ENCODE measurements at regions not wholly inside any gene's neighbourhood (a gene's known extent, or its start where the extent isn't known, plus 50 kb on each side); places are given as distances from the start of the nearest gene placed in this dataset.
"Not testable (repeated sequence)": the region's sequence is repeated elsewhere in the genome, so short reads cannot be mapped to it uniquely, and the experiment has no call there.

- H3K4me1 ChIP-seq (ENCODE audit: control insufficient read depth, insufficient read depth, low read length, poor library complexity, severe bottlenecking); H3K4me3 ChIP-seq (ENCODE audit: extremely low read depth, insufficient read depth, low read length, poor library complexity, severe bottlenecking); H3K36me3 ChIP-seq (ENCODE audit: control insufficient read depth, insufficient read depth, low read length); H3K9me3 ChIP-seq (ENCODE audit: control insufficient read depth, low read length); H3K27ac ChIP-seq (ENCODE audit: low read depth, low read length, severe bottlenecking): not testable (repeated sequence)
- WGBS, 2 experiments (ENCODE audit: insufficient coverage in 2 of 2) = 38 to 43% methylated on average over 5 to 9 of the region's 24 CpGs
These were observed 198.9 kb upstream of the ECI2 start for GRCh38 chr6:4334158-4334740.

- Histone ChIP-seq H3K9me3 (ENCODE audit: control insufficient read depth, low read length) (no peaks in the 10 kb centered on the region), H3K4me1 (ENCODE audit: control insufficient read depth, insufficient read depth, low read length, poor library complexity, severe bottlenecking) (no peaks in the 10 kb centered on the region), H3K27ac (ENCODE audit: low read depth, low read length, severe bottlenecking) (no peak overlapping the region), H3K36me3 (ENCODE audit: control insufficient read depth, insufficient read depth, low read length) (no peaks in the 10 kb centered on the region), H3K4me3 (ENCODE audit: extremely low read depth, insufficient read depth, low read length, poor library complexity, severe bottlenecking) (no peak overlapping the region)
- no CpG with 5 or more reads among the region's 1 CpG for WGBS, 2 experiments (ENCODE audit: insufficient coverage in 2 of 2)
These were observed 192.5 kb upstream of the ECI2 start for GRCh38 chr6:4327841-4328240.

- Histone ChIP-seq H3K9me3 (ENCODE audit: control insufficient read depth, low read length) (no peaks in the 10 kb centered on the region), H3K27ac (ENCODE audit: low read depth, low read length, severe bottlenecking) (no peak overlapping the region), H3K36me3 (ENCODE audit: control insufficient read depth, insufficient read depth, low read length) (no peaks in the 10 kb centered on the region), H3K4me3 (ENCODE audit: extremely low read depth, insufficient read depth, low read length, poor library complexity, severe bottlenecking) (no peak overlapping the region), H3K4me1 (ENCODE audit: control insufficient read depth, insufficient read depth, low read length, poor library complexity, severe bottlenecking) (peaks cover 12% of the 10 kb centered on the region)
These were observed 189.4 kb upstream of the ECI2 start for GRCh38 chr6:4324746-4325145.

GRCh38 chr6:4323322-4323721 lies 187.9 kb upstream of the ECI2 start:
- Histone ChIP-seq H3K27ac (ENCODE audit: low read depth, low read length, severe bottlenecking) (no peak overlapping the region), H3K4me1 (ENCODE audit: control insufficient read depth, insufficient read depth, low read length, poor library complexity, severe bottlenecking) (peaks cover 17% of the 10 kb centered on the region), H3K4me3 (ENCODE audit: extremely low read depth, insufficient read depth, low read length, poor library complexity, severe bottlenecking) (no peak overlapping the region), H3K36me3 (ENCODE audit: control insufficient read depth, insufficient read depth, low read length) (no peaks in the 10 kb centered on the region), H3K9me3 (ENCODE audit: control insufficient read depth, low read length) (no peaks in the 10 kb centered on the region)
- 100% methylated on average over 1 to 2 of the region's 2 CpGs for WGBS, 2 experiments (ENCODE audit: insufficient coverage in 2 of 2)

GRCh38 chr6:4322846-4323309 lies 187.5 kb upstream of the ECI2 start:
- Histone ChIP-seq H3K4me3 (ENCODE audit: extremely low read depth, insufficient read depth, low read length, poor library complexity, severe bottlenecking) (no peak overlapping the region), H3K36me3 (ENCODE audit: control insufficient read depth, insufficient read depth, low read length) (no peaks in the 10 kb centered on the region), H3K9me3 (ENCODE audit: control insufficient read depth, low read length) (no peaks in the 10 kb centered on the region), H3K4me1 (ENCODE audit: control insufficient read depth, insufficient read depth, low read length, poor library complexity, severe bottlenecking) (peaks cover 17% of the 10 kb centered on the region), H3K27ac (ENCODE audit: low read depth, low read length, severe bottlenecking) (no peak overlapping the region)
- WGBS, 2 experiments (ENCODE audit: insufficient coverage in 2 of 2) = 80 to 100% methylated on average over 1 of the region's 1 CpG

- 95% methylated on average over 4 to 6 of the region's 6 CpGs for WGBS, 2 experiments (ENCODE audit: insufficient coverage in 2 of 2)
- Histone ChIP-seq H3K27ac (ENCODE audit: low read depth, low read length, severe bottlenecking) (no peak overlapping the region), H3K9me3 (ENCODE audit: control insufficient read depth, low read length) (no peaks in the 10 kb centered on the region), H3K4me3 (ENCODE audit: extremely low read depth, insufficient read depth, low read length, poor library complexity, severe bottlenecking) (no peak overlapping the region), H3K36me3 (ENCODE audit: control insufficient read depth, insufficient read depth, low read length) (no peaks in the 10 kb centered on the region), H3K4me1 (ENCODE audit: control insufficient read depth, insufficient read depth, low read length, poor library complexity, severe bottlenecking) (peaks cover 17% of the 10 kb centered on the region)
These were observed 186.9 kb upstream of the ECI2 start for GRCh38 chr6:4322134-4322845.

- Histone ChIP-seq H3K36me3 (ENCODE audit: control insufficient read depth, insufficient read depth, low read length) (no peaks in the 10 kb centered on the region), H3K9me3 (ENCODE audit: control insufficient read depth, low read length) (peaks cover 1% of the 10 kb centered on the region), H3K27ac (ENCODE audit: low read depth, low read length, severe bottlenecking) (peak overlapping the region; percentile 80), H3K4me3 (ENCODE audit: extremely low read depth, insufficient read depth, low read length, poor library complexity, severe bottlenecking) (no peak overlapping the region), H3K4me1 (ENCODE audit: control insufficient read depth, insufficient read depth, low read length, poor library complexity, severe bottlenecking) (peaks cover 23% of the 10 kb centered on the region)
- no CpG with 5 or more reads among the region's 1 CpG for WGBS, 2 experiments (ENCODE audit: insufficient coverage in 2 of 2)
These were observed 185.5 kb upstream of the ECI2 start for GRCh38 chr6:4320860-4321259.

GRCh38 chr6:4319981-4320683 lies 184.8 kb upstream of the ECI2 start:
- 54 to 90% methylated on average over 1 to 3 of the region's 4 CpGs for WGBS, 2 experiments (ENCODE audit: insufficient coverage in 2 of 2)
- peaks cover 4% of the 10 kb centered on the region for H3K9me3 ChIP-seq (ENCODE audit: control insufficient read depth, low read length)
- H3K27ac ChIP-seq (ENCODE audit: low read depth, low read length, severe bottlenecking) = peak overlapping the region; percentile 80
- peaks cover 23% of the 10 kb centered on the region for H3K4me1 ChIP-seq (ENCODE audit: control insufficient read depth, insufficient read depth, low read length, poor library complexity, severe bottlenecking)
- H3K4me3 ChIP-seq (ENCODE audit: extremely low read depth, insufficient read depth, low read length, poor library complexity, severe bottlenecking) = no peak overlapping the region
- H3K36me3 ChIP-seq (ENCODE audit: control insufficient read depth, insufficient read depth, low read length) = no peaks in the 10 kb centered on the region

- no peaks in the 10 kb centered on the region for H3K36me3 ChIP-seq (ENCODE audit: control insufficient read depth, insufficient read depth, low read length)
- H3K4me3 ChIP-seq (ENCODE audit: extremely low read depth, insufficient read depth, low read length, poor library complexity, severe bottlenecking) = no peak overlapping the region
- no peak overlapping the region for H3K27ac ChIP-seq (ENCODE audit: low read depth, low read length, severe bottlenecking)
- peaks cover 26% of the 10 kb centered on the region for H3K4me1 ChIP-seq (ENCODE audit: control insufficient read depth, insufficient read depth, low read length, poor library complexity, severe bottlenecking)
- H3K9me3 ChIP-seq (ENCODE audit: control insufficient read depth, low read length) = peaks cover 4% of the 10 kb centered on the region
- 100% methylated on average over 2 of the region's 2 CpGs for WGBS, 2 experiments (ENCODE audit: insufficient coverage in 2 of 2)
These were observed 182.9 kb upstream of the ECI2 start for GRCh38 chr6:4318321-4318720.

GRCh38 chr6:4316867-4317400 lies 181.6 kb upstream of the ECI2 start:
- 52 to 68% methylated on average over 4 to 5 of the region's 9 CpGs for WGBS, 2 experiments (ENCODE audit: insufficient coverage in 2 of 2)
- H3K9me3 ChIP-seq (ENCODE audit: control insufficient read depth, low read length) = peaks cover 4% of the 10 kb centered on the region

More at GRCh38 chr6:4316867-4317400, 181.6 kb upstream of the ECI2 start:
- Histone ChIP-seq H3K4me3 (ENCODE audit: extremely low read depth, insufficient read depth, low read length, poor library complexity, severe bottlenecking) (no peak overlapping the region), H3K4me1 (ENCODE audit: control insufficient read depth, insufficient read depth, low read length, poor library complexity, severe bottlenecking) (peaks cover 30% of the 10 kb centered on the region), H3K36me3 (ENCODE audit: control insufficient read depth, insufficient read depth, low read length) (no peaks in the 10 kb centered on the region), H3K27ac (ENCODE audit: low read depth, low read length, severe bottlenecking) (no peak overlapping the region)
